SK-N-SH (cell line): ENCODE measurements at regions not wholly inside any gene's neighbourhood (a gene's known extent, or its start where the extent isn't known, plus 50 kb on each side); places are given as distances from the start of the nearest gene placed in this dataset.
A peak's percentile ranks its signal among the peaks of the same experiment; 100 is the strongest.

Experiments used
- CTCF ChIA-PET: fragments of 300-600, 350-600 bp; formaldehyde crosslinking; extraction: SDS; loops from one replicate; lab custom pipeline; 2021; lab: Yijun Ruan, JAX
- POLR2A ChIA-PET: fragments of 350-600 bp; sonication (Branson Sonifier 250); formaldehyde crosslinking; extraction: SDS; loops from one replicate; lab custom pipeline; 2020; ENCODE audit warnings: antibody characterized with exemption, inconsistent platforms; lab: Yijun Ruan, JAX
- DNase-seq: peaks from one replicate; pipeline ENCODE4 v3.0.0; 2012
- H2AFZ ChIP-seq: fragments of 200-600 bp; sonication (generic); 2 replicates; pipeline ENCODE4 v1.8.1; 2016; ENCODE audit warnings: antibody characterized with exemption, mild to moderate bottlenecking, low read depth
- H3F3A ChIP-seq: fragments of 200-600 bp; sonication (generic); replicated peaks from 2 replicates; pipeline ENCODE3; 2016; ENCODE audit warnings: antibody characterized with exemption, mild to moderate bottlenecking; ENCODE audit not compliant: insufficient read depth
- H3K27ac ChIP-seq, 2 experiments: fragments of 200-500 bp in 1 of 2; fragments of 200-600 bp in 1 of 2; sonication (Bioruptor generic) in 1 of 2; sonication (generic), shearing (Covaris generic) in 1 of 2; 2 replicates each; pipeline versions ENCODE4 v1.5.1 to v1.6.1; 2014 to 2016; ENCODE audit warnings: low read depth in 2 of 2, inconsistent platforms in 1 of 2, low read length in 1 of 2, mild to moderate bottlenecking in 1 of 2, mixed read lengths in 1 of 2
- H3K27me3 ChIP-seq: fragments of 200-600 bp; sonication (generic), shearing (Covaris generic); 2 replicates; pipeline ENCODE4 v1.6.1; 2016; ENCODE audit warnings: mixed run types; ENCODE audit not compliant: insufficient read depth
- H3K36me3 ChIP-seq, 2 experiments: fragments of 200-500 bp in 1 of 2; fragments of 200-600 bp in 1 of 2; sonication (Bioruptor generic) in 1 of 2; sonication (generic) in 1 of 2; replicated peaks in 1 of 2; 2 replicates each; pipeline versions ENCODE3 to v1.5.1; 2014 to 2016; ENCODE audit warnings: low read length in 1 of 2, mild to moderate bottlenecking in 1 of 2; ENCODE audit not compliant: insufficient read depth in 2 of 2, control insufficient read depth in 1 of 2
- H3K4me1 ChIP-seq, 2 experiments: fragments of 200-500 bp in 1 of 2; fragments of 200-600 bp in 1 of 2; sonication (Bioruptor generic) in 1 of 2; sonication (generic), shearing (Covaris generic) in 1 of 2; 2 replicates each; pipeline versions ENCODE4 v1.5.1 to v1.6.1; 2014 to 2016; ENCODE audit warnings: low read depth in 1 of 2, low read length in 1 of 2, mixed run types in 1 of 2; ENCODE audit not compliant: insufficient read depth in 2 of 2, control insufficient read depth in 1 of 2
- H3K4me2 ChIP-seq: fragments of 200-600 bp; sonication (generic), shearing (Covaris generic); 2 replicates; pipeline ENCODE4 v1.6.1; 2017; ENCODE audit warnings: mixed run types
- H3K4me3 ChIP-seq, 2 experiments: fragments of 200-500 bp in 1 of 2; fragments of 200-600 bp in 1 of 2; sonication (Bioruptor generic) in 1 of 2; sonication (generic), shearing (Covaris generic) in 1 of 2; 2 replicates each; pipeline versions ENCODE4 v1.5.1 to v1.8.1; 2014 to 2016; ENCODE audit warnings: low read depth in 2 of 2, inconsistent platforms in 1 of 2, low read length in 1 of 2, mild to moderate bottlenecking in 1 of 2, mixed read lengths in 1 of 2, moderate library complexity in 1 of 2
- H3K79me2 ChIP-seq: fragments of 200-600 bp; sonication (generic); 2 replicates; pipeline ENCODE4 v1.8.1; 2017; ENCODE audit warnings: mild to moderate bottlenecking; ENCODE audit not compliant: insufficient read depth
- H3K9ac ChIP-seq: fragments of 200-600 bp; sonication (generic); 2 replicates; pipeline ENCODE4 v1.6.1; 2017; ENCODE audit warnings: mixed run types
- H3K9me2 ChIP-seq: fragments of 200-600 bp; sonication (generic); 2 replicates; pipeline ENCODE4 v1.6.1; 2017; ENCODE audit warnings: mixed run types
- H3K9me3 ChIP-seq: fragments of 200-600 bp; sonication (generic); 2 replicates; pipeline ENCODE4 v1.6.1; 2017; ENCODE audit warnings: mixed run types, mild to moderate bottlenecking, moderate library complexity
- H4K20me1 ChIP-seq: fragments of 200-600 bp; sonication (generic); 2 replicates; pipeline ENCODE4 v1.6.1; 2017; ENCODE audit warnings: mild to moderate bottlenecking, mixed run types; ENCODE audit not compliant: insufficient read depth
- ELF1 ChIP-seq: IDR thresholded peaks from 2 replicates; pipeline ENCODE4 v1.4.0; 2012
- FOSL2 ChIP-seq: IDR thresholded peaks from 2 replicates; pipeline ENCODE4 v1.4.0; 2012; ENCODE audit warnings: low read depth, mild to moderate bottlenecking, moderate library complexity, borderline replicate concordance
- FOXJ3 ChIP-seq: sonication (generic); formaldehyde crosslinking; IDR thresholded peaks from 2 replicates; pipeline ENCODE4 v1.5.1; 2020; ENCODE audit warnings: mild to moderate bottlenecking, missing genetic modification reagents
- FOXM1 ChIP-seq: IDR thresholded peaks from 2 replicates; pipeline ENCODE4 v1.4.0; 2012; ENCODE audit warnings: low read depth, mild to moderate bottlenecking
- GABPA ChIP-seq: IDR thresholded peaks from 2 replicates; pipeline ENCODE4 v1.4.0; 2012; ENCODE audit warnings: low read depth, mild to moderate bottlenecking
- GATA2 ChIP-seq: sonication (generic); formaldehyde crosslinking; IDR thresholded peaks from 2 replicates; pipeline ENCODE4 v1.5.0; 2020; ENCODE audit warnings: mild to moderate bottlenecking, missing genetic modification reagents
- MEF2A ChIP-seq: IDR thresholded peaks from 2 replicates; pipeline ENCODE4 v1.4.0; 2012; ENCODE audit warnings: low read depth, borderline replicate concordance
- NFIC ChIP-seq: IDR thresholded peaks from 2 replicates; pipeline ENCODE4 v1.4.0; 2012; ENCODE audit warnings: borderline replicate concordance
- RCOR1 ChIP-seq: fragments of 150-350 bp; IDR thresholded peaks from 2 replicates; pipeline ENCODE4 v1.6.1; 2017; ENCODE audit warnings: antibody characterized with exemption, low read length
- RXRA ChIP-seq: IDR thresholded peaks from 2 replicates; pipeline ENCODE4 v1.4.0; 2012; ENCODE audit warnings: low read depth, mild to moderate bottlenecking, borderline replicate concordance
- SIN3A ChIP-seq: IDR thresholded peaks from 2 replicates; pipeline ENCODE4 v1.6.1; 2012; ENCODE audit warnings: low read depth, mild to moderate bottlenecking, low read length, moderate library complexity, borderline replicate concordance
- TAF1 ChIP-seq: IDR thresholded peaks from 2 replicates; pipeline ENCODE4 v1.6.1; 2012; ENCODE audit warnings: low read depth, mild to moderate bottlenecking, low read length, moderate library complexity, borderline replicate concordance
- TCF12 ChIP-seq: IDR thresholded peaks from 2 replicates; pipeline ENCODE4 v1.4.0; 2012
- YY1 ChIP-seq: IDR thresholded peaks from 2 replicates; pipeline ENCODE4 v1.4.0; 2012; ENCODE audit warnings: low read depth, mild to moderate bottlenecking
- WGBS: methylation state at CpG from one replicate; pipeline ENCODE4 v1.1.6; 2017; ENCODE audit warnings: low lambda C conversion rate; 5-methylcytosine and 5-hydroxymethylcytosine counted together
- TF ChIP-seq, protein P1 (sequence below): IDR thresholded peaks from 2 replicates; pipeline ENCODE4 v1.6.1; 2012; ENCODE audit warnings: mild to moderate bottlenecking, low read depth, low read length, moderate library complexity
- TF ChIP-seq, protein P2 (sequence below): fragments of 200-600 bp; sonication (generic); IDR thresholded peaks from 2 replicates; pipeline ENCODE4 v1.6.1; 2017; ENCODE audit warnings: antibody characterized with exemption, mild to moderate bottlenecking, moderate library complexity
- TF ChIP-seq, protein P3 (sequence below): IDR thresholded peaks from 2 replicates; pipeline ENCODE4; 2012
- TF ChIP-seq, protein P4 (sequence below): fragments of 150-350 bp; IDR thresholded peaks from 2 replicates; pipeline ENCODE4 v1.6.1; 2017; ENCODE audit warnings: antibody characterized with exemption, low read length, low read depth, borderline replicate concordance

DNA sequence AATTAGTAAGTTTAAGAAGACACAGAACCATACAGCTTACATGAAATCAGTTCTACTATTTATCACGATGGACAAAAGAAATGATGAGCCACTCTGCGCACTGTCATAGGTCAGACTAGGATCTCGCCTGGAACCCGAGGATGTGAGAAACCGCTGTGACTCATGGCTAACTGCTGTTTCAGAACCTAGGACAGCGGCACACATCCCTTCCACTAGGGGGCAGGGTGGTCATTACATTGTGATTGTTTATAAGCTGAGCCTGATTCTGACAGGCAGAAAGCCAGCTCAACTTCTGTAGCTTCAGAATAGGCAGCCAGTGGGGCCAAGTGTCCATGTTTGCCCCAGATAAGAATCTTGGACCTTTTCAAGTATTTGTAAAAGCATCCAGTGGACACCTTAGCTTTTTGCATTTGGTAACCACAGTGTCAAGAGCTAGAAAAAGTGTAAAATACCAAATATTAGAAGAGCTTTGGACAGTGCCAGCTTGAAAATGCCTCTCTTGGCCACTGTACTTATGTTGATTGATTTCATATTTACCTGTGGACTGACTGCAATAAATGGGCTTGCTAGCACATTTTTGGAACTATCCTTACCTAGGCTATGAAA is 115.8 kb downstream of the KBTBD8 start (continued):
- TF ChIP-seq, protein P1, sequence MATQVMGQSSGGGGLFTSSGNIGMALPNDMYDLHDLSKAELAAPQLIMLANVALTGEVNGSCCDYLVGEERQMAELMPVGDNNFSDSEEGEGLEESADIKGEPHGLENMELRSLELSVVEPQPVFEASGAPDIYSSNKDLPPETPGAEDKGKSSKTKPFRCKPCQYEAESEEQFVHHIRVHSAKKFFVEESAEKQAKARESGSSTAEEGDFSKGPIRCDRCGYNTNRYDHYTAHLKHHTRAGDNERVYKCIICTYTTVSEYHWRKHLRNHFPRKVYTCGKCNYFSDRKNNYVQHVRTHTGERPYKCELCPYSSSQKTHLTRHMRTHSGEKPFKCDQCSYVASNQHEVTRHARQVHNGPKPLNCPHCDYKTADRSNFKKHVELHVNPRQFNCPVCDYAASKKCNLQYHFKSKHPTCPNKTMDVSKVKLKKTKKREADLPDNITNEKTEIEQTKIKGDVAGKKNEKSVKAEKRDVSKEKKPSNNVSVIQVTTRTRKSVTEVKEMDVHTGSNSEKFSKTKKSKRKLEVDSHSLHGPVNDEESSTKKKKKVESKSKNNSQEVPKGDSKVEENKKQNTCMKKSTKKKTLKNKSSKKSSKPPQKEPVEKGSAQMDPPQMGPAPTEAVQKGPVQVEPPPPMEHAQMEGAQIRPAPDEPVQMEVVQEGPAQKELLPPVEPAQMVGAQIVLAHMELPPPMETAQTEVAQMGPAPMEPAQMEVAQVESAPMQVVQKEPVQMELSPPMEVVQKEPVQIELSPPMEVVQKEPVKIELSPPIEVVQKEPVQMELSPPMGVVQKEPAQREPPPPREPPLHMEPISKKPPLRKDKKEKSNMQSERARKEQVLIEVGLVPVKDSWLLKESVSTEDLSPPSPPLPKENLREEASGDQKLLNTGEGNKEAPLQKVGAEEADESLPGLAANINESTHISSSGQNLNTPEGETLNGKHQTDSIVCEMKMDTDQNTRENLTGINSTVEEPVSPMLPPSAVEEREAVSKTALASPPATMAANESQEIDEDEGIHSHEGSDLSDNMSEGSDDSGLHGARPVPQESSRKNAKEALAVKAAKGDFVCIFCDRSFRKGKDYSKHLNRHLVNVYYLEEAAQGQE, result peak; percentile 100
- TF ChIP-seq GABPA (no peak), RCOR1 (no peak; the same call in 1 of the 2 replicates), SIN3A (0 out of 2 replicates have a peak, but pooled peaks have one; percentile 53), NFIC (no peak), YY1 (no peak), ELF1 (no peak), TCF12 (no peak), GATA2 (CRISPR knock-in tag) (no peak), FOXJ3 (CRISPR knock-in tag) (no peak), MEF2A (no peak)
- TF ChIP-seq, protein P2, sequence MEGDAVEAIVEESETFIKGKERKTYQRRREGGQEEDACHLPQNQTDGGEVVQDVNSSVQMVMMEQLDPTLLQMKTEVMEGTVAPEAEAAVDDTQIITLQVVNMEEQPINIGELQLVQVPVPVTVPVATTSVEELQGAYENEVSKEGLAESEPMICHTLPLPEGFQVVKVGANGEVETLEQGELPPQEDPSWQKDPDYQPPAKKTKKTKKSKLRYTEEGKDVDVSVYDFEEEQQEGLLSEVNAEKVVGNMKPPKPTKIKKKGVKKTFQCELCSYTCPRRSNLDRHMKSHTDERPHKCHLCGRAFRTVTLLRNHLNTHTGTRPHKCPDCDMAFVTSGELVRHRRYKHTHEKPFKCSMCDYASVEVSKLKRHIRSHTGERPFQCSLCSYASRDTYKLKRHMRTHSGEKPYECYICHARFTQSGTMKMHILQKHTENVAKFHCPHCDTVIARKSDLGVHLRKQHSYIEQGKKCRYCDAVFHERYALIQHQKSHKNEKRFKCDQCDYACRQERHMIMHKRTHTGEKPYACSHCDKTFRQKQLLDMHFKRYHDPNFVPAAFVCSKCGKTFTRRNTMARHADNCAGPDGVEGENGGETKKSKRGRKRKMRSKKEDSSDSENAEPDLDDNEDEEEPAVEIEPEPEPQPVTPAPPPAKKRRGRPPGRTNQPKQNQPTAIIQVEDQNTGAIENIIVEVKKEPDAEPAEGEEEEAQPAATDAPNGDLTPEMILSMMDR, result peak; percentile 96
- TF ChIP-seq, protein P3, sequence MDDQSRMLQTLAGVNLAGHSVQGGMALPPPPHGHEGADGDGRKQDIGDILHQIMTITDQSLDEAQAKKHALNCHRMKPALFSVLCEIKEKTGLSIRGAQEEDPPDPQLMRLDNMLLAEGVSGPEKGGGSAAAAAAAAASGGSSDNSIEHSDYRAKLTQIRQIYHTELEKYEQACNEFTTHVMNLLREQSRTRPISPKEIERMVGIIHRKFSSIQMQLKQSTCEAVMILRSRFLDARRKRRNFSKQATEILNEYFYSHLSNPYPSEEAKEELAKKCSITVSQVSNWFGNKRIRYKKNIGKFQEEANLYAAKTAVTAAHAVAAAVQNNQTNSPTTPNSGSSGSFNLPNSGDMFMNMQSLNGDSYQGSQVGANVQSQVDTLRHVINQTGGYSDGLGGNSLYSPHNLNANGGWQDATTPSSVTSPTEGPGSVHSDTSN, result no peak
- TF ChIP-seq, all 33 proteins: peak for 8

DNA sequence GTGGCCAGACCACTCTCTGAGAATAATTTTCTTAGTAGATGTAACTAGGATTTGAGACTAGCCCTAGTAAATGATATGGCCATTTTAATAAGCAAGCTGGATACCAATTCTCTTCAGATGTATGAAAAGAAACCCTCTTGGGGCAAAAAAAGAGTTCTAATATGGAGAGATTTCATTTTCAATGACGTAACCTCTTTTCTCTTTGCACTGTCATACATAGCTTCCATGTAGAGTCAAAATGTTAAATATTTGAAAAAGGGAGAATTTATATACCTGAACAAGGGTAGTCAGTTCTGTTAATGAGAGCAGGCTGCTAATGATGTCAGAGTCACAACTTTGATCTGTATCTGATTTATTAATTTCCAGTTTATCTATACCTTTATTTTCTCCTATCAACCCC is 120.0 kb downstream of the KBTBD8 start:
- CTCF ChIA-PET, result interaction anchor here (0.6 kb wide), 1 partner anchor 1199 kb away, joined by 3 read pairs; no protein-coding TSS in a partner anchor
- H3K27me3 ChIP-seq, result no peaks in the 10 kb centered on the region
- TF ChIP-seq FOSL2 (no peak), SIN3A (no peak), FOXM1 (no peak), TAF1 (no peak), NFIC (no peak), RXRA (no peak), GATA2 (CRISPR knock-in tag) (no peak), FOXJ3 (CRISPR knock-in tag) (no peak), GABPA (no peak)
- TF ChIP-seq, protein P1, result no peak
- TF ChIP-seq, protein P3, result no peak
- TF ChIP-seq, protein P4, sequence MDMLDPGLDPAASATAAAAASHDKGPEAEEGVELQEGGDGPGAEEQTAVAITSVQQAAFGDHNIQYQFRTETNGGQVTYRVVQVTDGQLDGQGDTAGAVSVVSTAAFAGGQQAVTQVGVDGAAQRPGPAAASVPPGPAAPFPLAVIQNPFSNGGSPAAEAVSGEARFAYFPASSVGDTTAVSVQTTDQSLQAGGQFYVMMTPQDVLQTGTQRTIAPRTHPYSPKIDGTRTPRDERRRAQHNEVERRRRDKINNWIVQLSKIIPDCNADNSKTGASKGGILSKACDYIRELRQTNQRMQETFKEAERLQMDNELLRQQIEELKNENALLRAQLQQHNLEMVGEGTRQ, result no peak

More for the DNA sequence above, 120.0 kb downstream of the KBTBD8 start:
- POLR2A ChIA-PET, result no interaction called here
- Histone ChIP-seq H3K4me2 (no peak overlapping the region), H3K9me3 (no peaks in the 10 kb centered on the region), H3F3A (no peaks in the 10 kb centered on the region), H3K79me2 (no peaks in the 10 kb centered on the region), H3K9me2 (no peaks in the 10 kb centered on the region), H3K36me3 (no peaks in the 10 kb centered on the region), H4K20me1 (no peaks in the 10 kb centered on the region), H3K9ac (no peak overlapping the region), H3K4me3 (no peak overlapping the region), H3K4me1 (no peaks in the 10 kb centered on the region), H3K27ac (no peak overlapping the region), H2AFZ (no peak overlapping the region)
- no peak for DNase-seq
- 30% methylated on average over 1 of the region's 1 CpG for WGBS
